ENCODE measurements at regions not wholly inside any gene's neighbourhood (a gene's known extent, or its start where the extent isn't known, plus 50 kb on each side); places are given as distances from the start of the nearest gene placed in this dataset.
"Not testable (repeated sequence)": the region's sequence is repeated elsewhere in the genome, so short reads cannot be mapped to it uniquely, and the experiment has no call there.

GRCh38 chr10:10727411-10727810 is 290.3 kb upstream of the CELF2 start:
- not testable (repeated sequence) for DNase-seq

GRCh38 chr10:10727812-10728211 is 289.9 kb upstream of the CELF2 start:
- DNase-seq = no peak

GRCh38 chr10:10730471-10731043 is 287.1 kb upstream of the CELF2 start:
- no peak for DNase-seq

DNA sequence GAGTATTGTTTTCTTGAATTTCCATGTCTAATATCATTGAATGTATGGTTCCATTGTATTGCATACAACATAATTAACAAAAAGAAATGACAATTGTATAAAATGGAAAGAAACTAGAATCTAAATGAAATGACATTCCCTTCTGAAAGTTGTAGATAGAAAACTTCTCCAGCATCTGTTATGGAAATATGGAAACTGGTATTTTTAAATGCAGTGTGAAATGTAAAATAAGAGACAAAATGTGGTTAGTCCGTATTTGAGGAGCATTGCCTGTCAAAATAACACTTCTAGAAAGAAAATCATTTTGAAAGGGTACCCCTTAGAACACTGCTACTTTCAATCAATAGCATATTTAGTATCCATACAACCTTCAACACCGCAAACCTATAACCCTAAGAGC is 286.3 kb upstream of the CELF2 start:
- DNase-seq = no peak

GRCh38 chr10:10734356-10735064 is 283.2 kb upstream of the CELF2 start:
- DNase-seq = no peak

DNA sequence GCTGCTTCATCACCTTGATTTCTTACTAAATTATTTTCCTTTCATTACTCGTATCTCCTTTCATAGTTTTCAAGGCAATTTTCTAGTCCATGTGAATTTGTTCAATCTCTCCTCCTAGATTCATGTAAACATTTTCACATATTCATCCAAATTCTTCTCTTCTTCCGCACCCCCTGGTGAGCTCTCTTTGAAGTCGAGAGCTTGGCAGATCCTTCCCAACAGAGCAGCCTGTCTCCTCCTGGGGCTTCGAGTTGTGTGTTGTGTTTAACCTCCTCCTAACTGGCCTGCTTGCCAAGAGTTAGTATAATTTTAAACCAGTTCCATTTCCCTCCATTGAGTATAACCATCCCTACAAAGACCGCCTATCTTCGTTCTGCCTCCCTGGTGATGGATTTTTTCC is 272.4 kb upstream of the CELF2 start:
- DNase-seq = no peak

- no peak for DNase-seq
Observed at GRCh38 chr10:10755490-10755889, 262.2 kb upstream of the CELF2 start.

GRCh38 chr10:10758306-10758705 is 259.4 kb upstream of the CELF2 start:
- no peak for DNase-seq

GRCh38 chr10:10759806-10760205 is 257.9 kb upstream of the CELF2 start:
- not testable (repeated sequence) for DNase-seq

- no peak for DNase-seq
Observed at GRCh38 chr10:10765017-10765416, 252.7 kb upstream of the CELF2 start.

DNA sequence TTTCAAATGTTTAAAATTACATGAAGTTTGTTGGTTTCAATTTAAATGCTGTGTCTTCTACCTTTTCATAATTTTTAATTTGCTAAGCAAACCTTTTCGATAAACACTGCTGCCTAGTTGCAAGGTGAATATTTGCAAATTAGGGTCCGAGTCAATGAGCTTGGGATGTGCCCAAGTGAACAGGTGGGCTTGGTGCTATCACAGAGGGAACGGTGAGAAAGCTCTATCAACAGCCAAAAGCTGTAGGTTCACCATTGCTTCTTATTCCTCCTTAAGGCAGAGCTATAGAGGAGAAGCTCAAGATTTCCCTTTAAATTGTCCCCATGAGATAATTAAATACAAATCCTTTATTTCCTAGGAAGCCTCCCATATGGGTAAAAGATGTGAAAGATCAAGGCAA is 245.3 kb upstream of the CELF2 start:
- DNase-seq = no peak

DNA sequence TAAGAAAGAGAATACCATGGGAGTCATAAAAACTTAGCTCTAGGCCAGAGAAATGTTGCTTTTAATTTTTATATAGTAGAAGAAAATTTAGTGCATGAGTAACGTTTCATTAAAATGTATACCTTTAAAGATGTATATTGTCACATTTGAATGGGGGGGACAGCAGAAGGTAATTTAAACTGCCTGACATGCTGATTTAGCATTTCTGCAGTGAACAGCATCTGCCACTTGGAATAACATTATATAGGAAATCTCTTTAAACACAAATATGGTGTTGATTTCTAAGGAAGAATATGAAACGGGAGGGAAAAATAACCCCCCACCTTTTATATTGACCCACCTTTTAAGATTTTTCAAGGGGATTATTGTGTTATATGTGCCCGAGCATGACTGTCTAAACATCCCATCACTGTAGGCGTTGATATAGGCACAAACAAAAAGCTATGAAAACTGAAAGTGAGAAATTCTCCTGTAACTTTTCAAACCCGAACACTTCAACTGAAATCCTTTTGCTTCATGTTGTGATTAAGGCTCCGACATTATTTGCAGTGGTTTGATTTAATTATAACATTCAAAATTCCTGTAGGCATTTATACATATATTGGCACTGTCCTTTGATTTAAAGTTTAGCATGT is 244.7 kb upstream of the CELF2 start:
- no peak for DNase-seq

GRCh38 chr10:10774416-10774815 is 243.3 kb upstream of the CELF2 start:
- DNase-seq = no peak

GRCh38 chr10:10776363-10776762 is 241.3 kb upstream of the CELF2 start:
- DNase-seq = no peak

- no peak for DNase-seq
Observed at GRCh38 chr10:10777279-10777678, 240.4 kb upstream of the CELF2 start.

DNA sequence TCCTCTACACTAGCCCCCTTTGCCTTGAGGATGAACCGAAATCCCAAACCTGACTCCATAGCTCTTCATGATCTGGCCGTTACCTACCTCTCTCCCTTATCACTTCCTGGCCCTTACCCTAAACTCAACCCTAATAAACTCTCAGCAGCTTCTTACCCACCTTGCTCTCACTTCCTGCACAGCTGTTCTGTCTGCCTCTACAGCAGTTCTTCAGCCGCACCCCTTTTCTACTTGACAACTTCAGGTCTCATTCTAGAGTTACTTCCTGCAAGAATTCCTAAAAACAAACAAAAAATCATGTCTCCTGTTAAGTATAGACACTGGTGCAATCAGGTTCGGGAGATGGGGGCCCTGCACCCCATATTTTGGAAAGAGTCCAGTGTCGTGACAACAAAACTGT is 239.9 kb upstream of the CELF2 start:
- no peak for DNase-seq

DNA sequence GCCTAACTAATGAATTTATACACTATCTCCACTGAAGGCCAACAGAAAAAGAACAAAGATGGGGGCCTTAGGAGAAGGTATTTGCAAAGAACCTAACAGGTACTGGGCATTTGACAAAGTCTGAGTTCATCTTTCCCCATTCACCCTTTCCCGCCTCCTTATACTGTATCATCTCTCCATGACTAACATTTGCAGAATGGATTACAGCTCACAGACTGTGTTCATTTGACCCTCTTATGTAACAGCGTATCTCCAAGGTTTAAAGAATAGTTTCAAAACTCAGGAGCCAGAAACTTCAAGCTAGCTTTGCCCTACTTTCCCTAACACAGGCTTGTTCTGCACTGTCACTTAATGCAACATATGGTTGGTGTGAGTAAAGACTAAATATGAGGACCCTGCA is 238.7 kb upstream of the CELF2 start:
- DNase-seq = no peak

- DNase-seq = no peak
Observed at GRCh38 chr10:10779511-10779910, 238.2 kb upstream of the CELF2 start.

DNA sequence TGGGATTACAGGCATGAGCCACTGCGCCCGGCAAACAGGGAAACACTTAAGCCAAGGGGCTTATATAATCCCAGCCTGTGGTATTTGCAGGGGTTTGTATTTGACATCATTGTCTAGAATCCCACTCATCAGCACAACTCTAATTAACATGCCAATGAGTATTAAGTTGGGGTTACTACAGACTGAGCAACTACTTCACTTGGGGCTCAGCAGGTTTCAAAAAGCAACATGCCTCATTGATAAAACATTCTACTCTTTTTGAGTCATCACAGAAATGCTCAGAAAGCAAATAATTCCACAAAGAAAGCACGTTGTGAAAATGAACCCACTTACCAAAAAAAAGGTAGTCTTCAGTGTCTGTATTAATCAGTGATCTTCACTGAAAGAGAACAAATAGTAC is 236.9 kb upstream of the CELF2 start:
- DNase-seq = no peak

DNA sequence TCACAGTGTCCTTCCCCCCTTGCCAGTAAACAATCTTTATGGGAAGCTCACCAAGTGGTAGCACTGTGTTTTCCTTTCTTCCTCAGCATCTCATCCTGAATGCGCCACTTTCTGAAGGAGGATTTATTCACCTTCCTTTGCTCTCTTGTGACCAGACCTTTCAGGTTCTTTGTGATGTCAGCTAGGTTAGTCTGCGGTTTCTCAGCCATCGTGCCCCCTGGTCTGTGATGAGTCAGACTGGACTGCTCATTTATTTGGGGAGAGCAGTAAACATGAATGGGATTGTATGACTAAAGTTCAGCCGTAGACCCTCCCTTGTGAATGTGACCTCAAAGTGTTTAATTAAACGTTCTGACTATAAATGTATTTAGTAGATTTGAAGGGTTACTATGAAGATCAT is 235.1 kb upstream of the CELF2 start:
- no peak for DNase-seq

DNA sequence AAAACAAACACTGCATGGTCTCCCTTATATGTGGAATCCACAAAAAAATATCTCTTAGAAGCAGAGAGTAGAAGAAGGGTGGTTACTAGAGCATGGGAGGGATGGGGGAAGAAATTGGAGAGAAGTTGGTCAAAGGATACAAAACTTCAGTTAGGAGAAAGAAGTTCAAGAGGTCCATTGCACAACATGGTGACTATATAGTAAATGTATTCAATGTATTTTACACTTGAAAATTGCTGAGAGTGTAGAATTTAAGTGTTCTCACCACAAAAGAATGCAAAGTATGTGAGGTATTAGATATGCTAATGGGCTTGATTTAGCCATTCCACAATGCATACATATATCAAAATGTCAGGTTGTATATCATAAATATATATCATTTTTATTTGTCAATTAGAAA is 232.0 kb upstream of the CELF2 start:
- no peak for DNase-seq

- DNase-seq = no peak
Observed at GRCh38 chr10:10786109-10787090, 231.3 kb upstream of the CELF2 start.

GRCh38 chr10:10787586-10787985 is 230.1 kb upstream of the CELF2 start:
- DNase-seq = no peak

All from activated CD4-positive, alpha-beta T cell treated with anti-CD3 and anti-CD28 coated beads, Interleukin-2, amount 50 U/mL, for 4 hours (primary cell).